Heart right ventricle (tissue), 16 donors: ENCODE measurements at regions not wholly inside any gene's neighbourhood (a gene's known extent, or its start where the extent isn't known, plus 50 kb on each side); places are given as distances from the start of the nearest gene placed in this dataset.

ENCODE experiments used
- ATAC-seq, 8 donors: fragments of 200-7000 bp; cut with Tn5 transposase; one replicate each; pipeline ENCODE4 v1.9.1; 2020; ENCODE audit warnings: mild to moderate bottlenecking in 8 of 8, moderate library complexity in 8 of 8, moderate number of reproducible peaks in 1 of 8
- DNase-seq, 2 donors: peaks; one replicate each; pipeline ENCODE4 v3.0.0-alpha.2; 2020
- H3K27ac ChIP-seq, 10 donors: fragments of 200-600 bp; sonication (generic) in 2 of 10; one replicate each; pipeline versions ENCODE4 v1.5.0 to v1.8.0; 2020 to 2022; ENCODE audit warnings: mild to moderate bottlenecking in 3 of 10
- H3K27me3 ChIP-seq, 7 donors: fragments of 200-600 bp; one replicate each; pipeline ENCODE4 v1.8.0; 2021 to 2022; ENCODE audit warnings: mild to moderate bottlenecking in 2 of 7
- H3K36me3 ChIP-seq, 9 donors: fragments of 200-600 bp; sonication (generic) in 1 of 9; one replicate each; pipeline versions ENCODE4 v1.5.0 to v1.8.0; 2020 to 2022; ENCODE audit warnings: mild to moderate bottlenecking in 2 of 9
- H3K4me1 ChIP-seq, 9 donors: fragments of 200-600 bp; sonication (generic) in 1 of 9; one replicate each; pipeline versions ENCODE4 v1.5.0 to v1.8.0; 2020 to 2022; ENCODE audit warnings: mild to moderate bottlenecking in 4 of 9
- H3K4me3 ChIP-seq, 10 donors: fragments of 200-600 bp; sonication (generic) in 2 of 10; one replicate each; pipeline versions ENCODE4 v1.5.0 to v1.8.0; 2020 to 2022; ENCODE audit warnings: mild to moderate bottlenecking in 7 of 10, moderate library complexity in 2 of 10
- H3K9me3 ChIP-seq, 11 donors: fragments of 200-600 bp in 10 of 11; sonication (generic) in 2 of 11; one replicate each; pipeline versions ENCODE4 v1.5.0 to v1.8.0; 2013 to 2022; ENCODE audit warnings: mild to moderate bottlenecking in 2 of 11, control low read depth in 1 of 11, moderate library complexity in 1 of 11
- CTCF ChIP-seq, 9 donors: fragments of 200-600 bp; sonication (generic) in 2 of 9; IDR thresholded peaks; one replicate each; pipeline versions ENCODE4 v1.5.0 to v1.8.0; 2021 to 2022; ENCODE audit warnings: antibody characterized with exemption in 9 of 9, mild to moderate bottlenecking in 5 of 9, moderate library complexity in 1 of 9
- WGBS, 2 donors: extraction: QIAGEN DNeasy Blood & Tissue Kit; methylation state at CpG; one replicate each; pipeline ENCODE4 v1.1.7; 2013; ENCODE audit warnings: inconsistent platforms in 1 of 2; 5-methylcytosine and 5-hydroxymethylcytosine counted together
- intact Hi-C, 10 donors: fragments of 100-400 bp; cut with DNase I; formaldehyde crosslinking; loops; one replicate each; pipeline versions ENCODE4 v1.11.1 to v1.14.2; 2022
- donor health status: Arrhythmogenic right ventricular cardiomyopathy.
- donor health status: ischemic (EF 13 %, LVEDD 7.1; RV severe dilation, severe dysfunction).
- donor health status: healthy with polysubstance abuse.
- donor health status: DM: no; HTN: yes; CAD: no.
- donor health status: DM: no; HTN: no; CAD: no.
- donor health status: ischemic (EF 25% LVEDD 6.9; RV normal size, moderate dysfunction).
- donor health status: ischemic (EF 25% LVEDD 5.7; RV mildly dilated, moderate dysfunction).
- donor health status: healthy.
- donor health status: DM: yes; HTN: yes; CAD: no.
- donor health status: Ischemic cardiomyopathy.
- donor health status: ischemic (EF 35%, LVEDD 5.7; RV mildly dilated, moderate dysfunction).
- donor health status: nonischemic (EF 11% LVEDD 7.7; RV severe dilation, severe dysfunction).
- donor health status: DM: yes; HTN: yes; CAD: no.
- donor health status: PGD.
- donor health status: ischemic (EF 29% LVEDD 5.4; RV normal size, mild dysfunction).
- donor health status: nonischemic (EF 23%, LVEDD 6.1; RV moderate dilation, normal function).

DNA sequence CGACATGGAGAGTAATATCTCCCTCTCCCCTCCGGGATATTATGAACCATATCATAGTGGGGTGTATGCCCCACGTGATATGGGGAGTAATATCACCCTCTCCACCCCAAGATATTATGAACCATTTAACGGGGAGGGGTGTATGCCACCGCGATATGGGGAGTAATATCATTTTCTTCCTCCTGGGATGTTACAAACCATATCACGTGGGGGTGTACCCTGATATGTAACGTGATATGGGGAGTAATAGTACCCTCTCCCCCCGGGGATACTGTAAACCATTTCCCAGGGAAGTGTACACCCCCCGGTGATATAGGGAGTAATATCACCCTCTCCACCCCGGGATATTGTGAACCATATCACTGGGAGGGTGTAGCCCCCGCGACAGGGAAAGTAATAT lies 62.1 kb downstream of the ERICH4 start:
- no peak for TF ChIP-seq CTCF (IDR thresholded peaks at IDR 0.05)
- no peak overlapping the region for H3K4me3 ChIP-seq
- ATAC-seq (no peak), DNase-seq (no peak)
- no peaks in the 10 kb centered on the region for H3K36me3 ChIP-seq
- H3K27ac ChIP-seq = no peak overlapping the region
- intact Hi-C loops = no loop called here
- peaks cover 0 to 6% (median 0%) of the 10 kb centered on the region in 11 donors for H3K9me3 ChIP-seq
- peaks cover 0 to 35% (median 10%) of the 10 kb centered on the region in 7 donors for H3K27me3 ChIP-seq
- 80 to 87% methylated on average over 13 of the region's 13 CpGs for WGBS, 2 donors
- peaks cover 0 to 15% (median 0%) of the 10 kb centered on the region in 9 donors for H3K4me1 ChIP-seq

GRCh38 chr19:41510484-41510883 lies 65.5 kb upstream of the CEACAM21 start:
- Histone ChIP-seq H3K27me3 (peaks cover 0 to 63% (median 30%) of the 10 kb centered on the region in 7 donors), H3K36me3 (no peaks in the 10 kb centered on the region), H3K4me3 (no peak overlapping the region), H3K27ac (no peak overlapping the region), H3K9me3 (no peaks in the 10 kb centered on the region), H3K4me1 (no peaks in the 10 kb centered on the region)
- intact Hi-C loops = no loop called here
- DNase-seq = no peak
- TF ChIP-seq CTCF (IDR thresholded peaks at IDR 0.05) = no peak
- WGBS, 2 donors = 75 to 77% methylated on average over 12 of the region's 12 CpGs
- no peak for ATAC-seq

DNA sequence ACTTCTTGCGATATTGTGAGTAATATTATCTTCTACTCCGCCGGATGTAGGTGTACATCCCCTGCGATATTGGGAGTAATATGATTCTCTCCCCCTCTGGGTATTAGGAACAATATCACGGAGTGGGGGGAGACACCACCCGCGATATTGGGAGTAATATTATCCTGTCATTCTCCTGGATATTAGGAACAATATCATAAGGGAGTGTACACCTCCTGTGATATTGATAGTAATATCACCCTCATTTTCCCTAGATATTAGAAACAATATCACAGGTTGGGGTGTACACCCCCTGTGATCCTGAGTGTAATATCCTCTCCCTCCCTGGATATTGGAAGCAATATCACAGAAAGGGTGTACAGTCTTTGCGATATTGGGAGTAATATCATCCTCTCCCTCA lies 64.3 kb upstream of the CEACAM21 start:
- H3K27me3 ChIP-seq = peaks cover 0 to 72% (median 40%) of the 10 kb centered on the region in 7 donors
- 66 to 67% methylated on average over 8 of the region's 8 CpGs for WGBS, 2 donors
- intact Hi-C loops = no loop called here

GRCh38 chr19:41515015-41515652 lies 60.8 kb upstream of the CEACAM21 start:
- H3K27me3 ChIP-seq = peaks cover 0 to 93% (median 60%) of the 10 kb centered on the region in 7 donors
- no peak overlapping the region for H3K4me3 ChIP-seq
- H3K27ac ChIP-seq = no peak overlapping the region
- DNase-seq = no peak
- peaks cover 0 to 14% (median 0%) of the 10 kb centered on the region in 9 donors for H3K4me1 ChIP-seq
- intact Hi-C loops = no loop called here
- peak in 1 of 8 donors; percentile 16 for ATAC-seq
- WGBS, 2 donors = 67 to 71% methylated on average over 25 of the region's 25 CpGs
- TF ChIP-seq CTCF (IDR thresholded peaks at IDR 0.05) = no peak
- no peaks in the 10 kb centered on the region for H3K9me3 ChIP-seq
- no peaks in the 10 kb centered on the region for H3K36me3 ChIP-seq

More for the DNA sequence above, 64.3 kb upstream of the CEACAM21 start:
- Histone ChIP-seq H3K4me1 (peaks cover 0 to under 1% (median 0%) of the 10 kb centered on the region in 9 donors), H3K36me3 (no peaks in the 10 kb centered on the region), H3K4me3 (no peak overlapping the region), H3K9me3 (no peaks in the 10 kb centered on the region), H3K27ac (no peak overlapping the region)
- DNase-seq = no peak
- no peak for TF ChIP-seq CTCF (IDR thresholded peaks at IDR 0.05)
- no peak for ATAC-seq
